Brain microvascular endothelial cell (primary cell): ENCODE measurements at regions not wholly inside any gene's neighbourhood (a gene's known extent, or its start where the extent isn't known, plus 50 kb on each side); places are given as distances from the start of the nearest gene placed in this dataset.

Source experiments
- DNase-seq: peaks from one replicate; pipeline ENCODE4 v3.0.0-alpha.2; 2020
- H3K27ac ChIP-seq: fragments of 250-450 bp; sonication (Bioruptor Pico); 2 replicates; pipeline ENCODE4 v1.5.1; 2020; ENCODE audit warnings: mild to moderate bottlenecking, moderate library complexity
- H3K27me3 ChIP-seq: fragments of 250-450 bp; sonication (Bioruptor Pico); replicated peaks from 2 replicates; pipeline ENCODE4 v1.5.1; 2020; ENCODE audit warnings: mild to moderate bottlenecking
- H3K36me3 ChIP-seq: fragments of 250-450 bp; sonication (Bioruptor Pico); replicated peaks from 2 replicates; pipeline ENCODE4 v1.5.1; 2020; ENCODE audit warnings: mild to moderate bottlenecking
- H3K4me3 ChIP-seq: 2 replicates; pipeline ENCODE4 v1.5.1; 2011; ENCODE audit warnings: low read depth, mild to moderate bottlenecking, control low read depth, low read length, moderate library complexity
- in situ Hi-C: cut with HindIII; loops from 2 replicates; pipeline ENCODE4 v1.10.0; 2017; ENCODE audit warnings: low sequenced_read_pairs, low pct_ligation_motif_present
- TF ChIP-seq, protein P1 (sequence below): IDR thresholded peaks from 2 replicates; pipeline ENCODE4 v1.5.1; 2011; ENCODE audit warnings: low read depth, mild to moderate bottlenecking, moderate library complexity, low read length, control low read depth, inconsistent platforms; ENCODE audit errors: missing control alignments

GRCh38 chr4:32680946-32681345 is 1960.8 kb downstream of the PCDH7 start:
- Histone ChIP-seq H3K4me3 (no peak overlapping the region), H3K36me3 (no peaks in the 10 kb centered on the region), H3K27me3 (no peaks in the 10 kb centered on the region), H3K27ac (no peak overlapping the region)
- TF ChIP-seq, protein P1, sequence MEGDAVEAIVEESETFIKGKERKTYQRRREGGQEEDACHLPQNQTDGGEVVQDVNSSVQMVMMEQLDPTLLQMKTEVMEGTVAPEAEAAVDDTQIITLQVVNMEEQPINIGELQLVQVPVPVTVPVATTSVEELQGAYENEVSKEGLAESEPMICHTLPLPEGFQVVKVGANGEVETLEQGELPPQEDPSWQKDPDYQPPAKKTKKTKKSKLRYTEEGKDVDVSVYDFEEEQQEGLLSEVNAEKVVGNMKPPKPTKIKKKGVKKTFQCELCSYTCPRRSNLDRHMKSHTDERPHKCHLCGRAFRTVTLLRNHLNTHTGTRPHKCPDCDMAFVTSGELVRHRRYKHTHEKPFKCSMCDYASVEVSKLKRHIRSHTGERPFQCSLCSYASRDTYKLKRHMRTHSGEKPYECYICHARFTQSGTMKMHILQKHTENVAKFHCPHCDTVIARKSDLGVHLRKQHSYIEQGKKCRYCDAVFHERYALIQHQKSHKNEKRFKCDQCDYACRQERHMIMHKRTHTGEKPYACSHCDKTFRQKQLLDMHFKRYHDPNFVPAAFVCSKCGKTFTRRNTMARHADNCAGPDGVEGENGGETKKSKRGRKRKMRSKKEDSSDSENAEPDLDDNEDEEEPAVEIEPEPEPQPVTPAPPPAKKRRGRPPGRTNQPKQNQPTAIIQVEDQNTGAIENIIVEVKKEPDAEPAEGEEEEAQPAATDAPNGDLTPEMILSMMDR = no peak
- in situ Hi-C loops = no loop called here
- DNase-seq = no peak

GRCh38 chr4:32684160-32684559 is 1964.0 kb downstream of the PCDH7 start:
- Histone ChIP-seq H3K36me3 (no peaks in the 10 kb centered on the region), H3K27me3 (no peaks in the 10 kb centered on the region), H3K27ac (no peak overlapping the region), H3K4me3 (no peak overlapping the region)
- TF ChIP-seq, protein P1 = no peak
- in situ Hi-C loops = no loop called here
- DNase-seq = no peak

DNA sequence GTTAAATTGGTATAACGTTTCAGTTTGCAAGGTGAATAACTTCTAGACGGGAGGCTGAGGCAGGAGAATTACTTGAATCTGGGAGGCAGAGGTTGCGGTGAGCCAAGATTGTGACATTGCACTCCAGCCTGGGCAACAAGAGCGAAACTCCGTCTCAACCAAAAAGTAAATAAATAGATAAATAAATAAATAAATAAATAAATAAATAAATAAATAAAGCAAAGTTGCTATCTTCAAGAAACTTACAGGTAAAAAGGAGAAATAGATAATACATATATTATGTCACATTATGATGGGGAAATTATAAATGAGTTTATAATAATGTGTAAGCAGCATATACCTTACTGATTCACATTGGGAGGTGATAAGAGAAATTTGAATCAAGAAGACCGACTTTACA is 1966.0 kb downstream of the PCDH7 start:
- Histone ChIP-seq H3K4me3 (no peak overlapping the region), H3K36me3 (no peaks in the 10 kb centered on the region), H3K27me3 (no peaks in the 10 kb centered on the region), H3K27ac (no peak overlapping the region)
- in situ Hi-C loops = no loop called here
- DNase-seq = no peak
- TF ChIP-seq, protein P1 = no peak

- Histone ChIP-seq H3K27me3 (no peaks in the 10 kb centered on the region), H3K27ac (no peak overlapping the region), H3K36me3 (no peaks in the 10 kb centered on the region), H3K4me3 (no peak overlapping the region)
- TF ChIP-seq, protein P1 = no peak
- in situ Hi-C loops = no loop called here
- no peak for DNase-seq
Observed at GRCh38 chr4:32689518-32689917, 1969.3 kb downstream of the PCDH7 start.

DNA sequence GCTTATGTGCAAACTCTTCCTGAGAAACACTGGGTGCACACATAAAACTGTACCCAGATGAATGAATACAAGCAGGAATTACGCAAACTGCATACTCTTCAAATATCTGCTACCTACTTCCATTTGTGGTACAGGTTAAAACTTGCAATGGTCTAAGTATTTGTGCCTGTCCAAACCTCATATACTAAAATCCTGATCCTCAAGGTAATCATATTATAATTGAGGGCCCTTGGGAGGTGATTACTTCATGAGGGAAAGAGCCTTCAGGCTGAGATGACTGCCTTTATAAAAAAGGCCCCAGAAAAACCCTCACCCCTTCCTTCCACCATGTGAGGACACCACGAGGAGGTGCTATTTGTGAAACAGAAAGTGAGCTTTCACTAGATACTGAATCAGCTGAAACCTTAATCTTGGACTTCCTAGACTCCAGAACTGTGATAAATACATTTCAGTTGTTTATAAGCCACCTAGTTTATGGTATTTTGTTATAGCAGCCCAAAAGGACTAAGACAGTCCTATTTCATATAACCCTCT is 1977.2 kb downstream of the PCDH7 start:
- Histone ChIP-seq H3K27me3 (no peaks in the 10 kb centered on the region), H3K4me3 (no peak overlapping the region), H3K27ac (no peak overlapping the region), H3K36me3 (no peaks in the 10 kb centered on the region)
- TF ChIP-seq, protein P1 = no peak
- no peak for DNase-seq
- in situ Hi-C loops = no loop called here

DNA sequence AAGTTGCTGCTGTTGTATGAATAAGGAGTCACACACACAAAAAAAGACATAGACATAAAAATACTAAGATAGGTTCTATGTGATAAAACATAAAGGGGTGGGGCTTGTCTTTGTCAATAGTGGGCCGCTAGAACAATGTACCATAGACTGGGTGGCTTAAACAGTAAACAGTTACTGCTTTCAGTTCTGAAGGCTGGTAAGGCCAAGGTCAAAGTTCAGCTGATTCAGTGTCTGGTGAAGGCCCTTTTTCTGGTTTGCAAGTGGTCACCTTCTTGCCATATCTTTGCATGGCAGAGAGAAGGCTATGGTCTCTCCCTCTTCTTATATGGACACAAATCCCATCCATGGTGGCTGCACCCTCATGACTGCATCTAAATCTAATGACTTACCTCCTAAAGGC is 1980.7 kb downstream of the PCDH7 start:
- DNase-seq = no peak
- TF ChIP-seq, protein P1 = no peak
- no peaks in the 10 kb centered on the region for H3K27me3 ChIP-seq
- in situ Hi-C loops = no loop called here
- no peaks in the 10 kb centered on the region for H3K36me3 ChIP-seq
- no peak overlapping the region for H3K4me3 ChIP-seq
- no peak overlapping the region for H3K27ac ChIP-seq
